IPS-NIHi11 (cell line): ENCODE measurements at regions not wholly inside any gene's neighbourhood (a gene's known extent, or its start where the extent isn't known, plus 50 kb on each side); places are given as distances from the start of the nearest gene placed in this dataset.
"Not testable (repeated sequence)": the region's sequence is repeated elsewhere in the genome, so short reads cannot be mapped to it uniquely, and the experiment has no call there.

Experiments
- DNase-seq: peaks from one replicate; pipeline ENCODE4 v3.0.0; 2012; ENCODE audit warnings: mixed read lengths, low spot score

GRCh38 chr20:61094581-61094980 is 157.5 kb upstream of the CDH4 start:
- no peak for DNase-seq

- no peak for DNase-seq
Measured at GRCh38 chr20:61096463-61096862, 155.6 kb upstream of the CDH4 start.

- DNase-seq: no peak
Measured at GRCh38 chr20:61099806-61100205, 152.3 kb upstream of the CDH4 start.

- no peak for DNase-seq
Measured at GRCh38 chr20:61100489-61100888, 151.6 kb upstream of the CDH4 start.

GRCh38 chr20:61101321-61101720 is 150.7 kb upstream of the CDH4 start:
- not testable (repeated sequence) for DNase-seq

GRCh38 chr20:61104232-61104631 is 147.8 kb upstream of the CDH4 start:
- no peak for DNase-seq

GRCh38 chr20:61105395-61105794 is 146.7 kb upstream of the CDH4 start:
- no peak for DNase-seq

GRCh38 chr20:61106438-61106837 is 145.6 kb upstream of the CDH4 start:
- DNase-seq: no peak

GRCh38 chr20:61109221-61109805 is 142.7 kb upstream of the CDH4 start:
- no peak for DNase-seq

GRCh38 chr20:61112515-61112914 is 139.5 kb upstream of the CDH4 start:
- no peak for DNase-seq

- DNase-seq: no peak
Measured at GRCh38 chr20:61113731-61114130, 138.3 kb upstream of the CDH4 start.

- DNase-seq: no peak
Measured at GRCh38 chr20:61114493-61115175, 137.4 kb upstream of the CDH4 start.

- DNase-seq: no peak
Measured at GRCh38 chr20:61115364-61116065, 136.5 kb upstream of the CDH4 start.

- no peak for DNase-seq
Measured at GRCh38 chr20:61117725-61118124, 134.3 kb upstream of the CDH4 start.

- no peak for DNase-seq
Measured at GRCh38 chr20:61118429-61119224, 133.4 kb upstream of the CDH4 start.

GRCh38 chr20:61119273-61119672 is 132.8 kb upstream of the CDH4 start:
- no peak for DNase-seq

GRCh38 chr20:61119794-61120410 is 132.2 kb upstream of the CDH4 start:
- no peak for DNase-seq

GRCh38 chr20:61120595-61121515 is 131.2 kb upstream of the CDH4 start:
- DNase-seq: no peak

GRCh38 chr20:61121661-61122060 is 130.4 kb upstream of the CDH4 start:
- DNase-seq: no peak

GRCh38 chr20:61123286-61123685 is 128.8 kb upstream of the CDH4 start:
- DNase-seq: no peak

GRCh38 chr20:61123751-61124368 is 128.2 kb upstream of the CDH4 start:
- DNase-seq: no peak
